NCI-H187 (cell line): ENCODE measurements at regions not wholly inside any gene's neighbourhood (a gene's known extent, or its start where the extent isn't known, plus 50 kb on each side); places are given as distances from the start of the nearest gene placed in this dataset.

Experiments
- DNase-seq, 2 experiments: peaks; one replicate each; lab custom pipeline; 2025; lab: John Stamatoyannopoulos, UW

- DNase-seq: no peak
Measured at GRCh38 chr11:39144351-39145130, 2314.9 kb downstream of the LRRC4C start.

DNA sequence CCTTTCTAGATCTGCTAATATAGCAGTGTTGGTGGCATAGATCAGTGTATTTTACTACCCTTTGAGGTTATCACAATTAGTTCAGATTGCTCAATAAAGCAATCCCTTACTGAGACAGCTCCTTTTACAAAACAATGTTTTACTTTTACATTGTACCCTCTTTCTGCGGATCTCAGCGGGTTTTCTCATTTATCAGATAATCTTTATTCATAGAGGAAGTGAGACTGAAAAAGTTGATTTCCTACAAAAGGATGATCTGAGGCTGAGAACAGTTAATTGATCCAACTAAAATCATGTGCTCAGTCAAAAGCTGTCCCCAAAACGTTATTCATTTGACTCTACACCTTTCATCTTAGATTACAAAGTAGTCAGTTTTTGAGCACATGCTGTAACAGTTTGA is 2319.9 kb downstream of the LRRC4C start:
- DNase-seq: no peak

DNA sequence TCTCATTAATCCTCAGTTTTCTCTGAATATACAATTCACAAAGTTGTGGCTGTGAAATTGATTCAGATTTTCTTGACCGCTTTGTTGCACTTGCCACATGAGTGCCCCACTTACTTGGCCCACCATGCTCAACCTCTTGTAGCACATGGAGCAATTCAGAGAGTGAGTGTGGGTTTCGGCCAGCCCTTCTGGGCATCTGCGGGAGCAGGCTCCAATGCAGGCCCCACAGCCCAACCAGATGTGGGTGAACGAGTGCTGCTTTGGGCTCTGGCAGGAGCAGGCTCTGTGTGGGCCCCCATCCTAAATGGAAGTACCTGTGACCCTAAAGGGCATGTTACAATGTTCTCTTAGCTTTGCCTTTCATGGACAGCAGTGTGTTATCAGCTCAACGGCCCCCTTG is 2338.6 kb downstream of the LRRC4C start:
- DNase-seq: no peak

GRCh38 chr11:39113606-39114005 is 2345.8 kb downstream of the LRRC4C start:
- DNase-seq: no peak

GRCh38 chr11:39102236-39102635 is 2357.2 kb downstream of the LRRC4C start:
- DNase-seq: no peak

DNA sequence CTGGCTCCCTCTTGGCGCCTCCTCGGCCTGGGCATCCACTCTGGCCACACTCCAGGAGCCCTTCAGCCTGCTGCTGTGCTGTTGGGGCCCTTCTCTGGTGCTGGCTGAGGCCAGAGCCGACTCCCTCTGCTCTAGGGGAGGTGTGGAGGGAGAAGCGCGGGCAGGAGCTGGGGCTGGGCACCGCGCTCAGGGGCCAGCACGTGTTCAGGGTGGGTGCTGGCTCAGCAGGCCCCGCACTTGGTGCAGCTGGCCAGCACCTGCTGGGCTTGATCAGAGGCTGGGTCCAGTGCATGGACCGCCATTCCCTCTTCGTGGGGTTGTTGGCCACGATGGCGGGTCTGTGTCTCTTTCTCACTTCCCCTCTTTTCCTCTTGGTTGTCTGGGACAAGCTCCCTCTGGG is 2381.0 kb downstream of the LRRC4C start:
- DNase-seq: no peak

GRCh38 chr11:39037611-39038010 is 2421.8 kb downstream of the LRRC4C start:
- DNase-seq: no peak

- DNase-seq: no peak
Measured at GRCh38 chr11:39036021-39036420, 2423.4 kb downstream of the LRRC4C start.

GRCh38 chr11:39021539-39021938 is 2423.5 kb upstream of the RAG2 start:
- DNase-seq: no peak

DNA sequence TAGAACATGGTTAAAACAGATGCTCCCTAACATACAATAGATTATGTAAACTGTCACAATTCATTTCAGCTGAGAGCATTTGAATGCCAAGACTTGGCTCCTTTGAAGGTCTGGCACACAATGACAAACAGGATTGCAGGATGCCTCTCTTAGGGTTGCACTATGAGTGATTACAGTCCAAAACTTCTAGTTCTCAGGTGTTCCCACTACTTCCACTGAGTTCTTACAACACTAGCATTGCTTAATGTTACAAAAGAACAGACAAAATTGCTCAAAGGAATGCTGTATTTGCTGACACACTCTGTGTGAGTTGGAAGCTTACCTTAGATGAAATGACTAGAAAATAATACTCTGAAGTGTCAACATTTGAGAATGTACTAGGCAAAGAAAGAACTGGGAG is 2413.8 kb upstream of the RAG2 start:
- no peak for DNase-seq

DNA sequence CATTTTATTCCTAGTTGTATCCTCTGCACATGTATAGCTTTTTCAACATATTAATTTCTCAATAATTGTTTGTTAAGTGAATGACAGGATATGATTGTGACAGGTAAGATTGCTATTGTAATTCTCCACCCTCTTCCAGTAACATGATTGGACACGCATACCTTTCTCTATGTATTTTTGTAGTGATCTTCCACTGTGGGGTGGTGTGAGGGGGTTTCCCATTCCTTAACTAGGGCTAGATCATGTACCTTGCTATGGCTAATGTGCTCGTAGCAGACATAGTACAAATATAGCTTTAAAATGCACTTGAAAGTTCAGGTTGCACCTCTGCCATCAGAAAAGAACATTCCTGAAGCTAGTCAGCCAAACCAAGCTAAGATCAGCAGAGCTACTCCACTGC is 2392.8 kb upstream of the RAG2 start:
- DNase-seq: no peak

GRCh38 chr11:38990139-38990538 is 2392.1 kb upstream of the RAG2 start:
- no peak for DNase-seq

DNA sequence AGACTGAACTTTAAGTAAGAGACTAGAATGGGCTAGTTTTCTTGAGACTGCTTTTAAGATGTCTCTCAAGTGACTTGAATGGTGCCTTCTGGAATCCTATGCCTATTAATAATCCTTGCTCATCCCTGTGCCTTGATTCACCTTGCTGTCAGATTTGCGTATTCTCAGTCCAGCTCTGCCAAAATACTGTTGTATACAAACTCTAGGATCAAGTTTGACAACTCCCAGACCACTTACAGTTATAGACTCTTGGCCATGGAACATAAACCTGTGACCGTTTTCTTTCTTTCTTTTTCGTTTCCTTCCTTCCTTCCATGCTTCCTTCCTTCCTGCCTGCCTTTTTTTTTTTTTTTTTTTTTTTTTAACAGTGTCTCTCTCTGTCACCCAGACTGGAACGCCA is 2390.9 kb upstream of the RAG2 start:
- no peak for DNase-seq

DNA sequence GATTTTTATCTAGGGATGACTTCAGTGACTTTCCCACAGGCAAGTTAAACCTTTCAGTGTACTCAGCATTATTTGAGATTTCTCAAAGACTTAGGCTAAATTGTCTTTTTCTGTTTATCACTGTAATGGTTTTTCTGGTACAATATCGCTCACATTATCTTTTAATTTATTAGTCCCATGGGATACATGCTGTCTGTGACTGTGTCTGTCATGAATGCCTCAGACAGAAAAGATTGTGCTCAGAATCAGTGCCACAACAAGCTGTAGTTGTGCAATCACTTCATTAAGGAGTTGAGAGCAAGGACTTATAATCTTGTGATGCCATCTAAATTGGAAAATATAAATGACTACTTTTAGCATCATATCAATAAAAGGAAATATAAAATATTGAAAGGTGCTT is 2374.2 kb upstream of the RAG2 start:
- DNase-seq: no peak

DNA sequence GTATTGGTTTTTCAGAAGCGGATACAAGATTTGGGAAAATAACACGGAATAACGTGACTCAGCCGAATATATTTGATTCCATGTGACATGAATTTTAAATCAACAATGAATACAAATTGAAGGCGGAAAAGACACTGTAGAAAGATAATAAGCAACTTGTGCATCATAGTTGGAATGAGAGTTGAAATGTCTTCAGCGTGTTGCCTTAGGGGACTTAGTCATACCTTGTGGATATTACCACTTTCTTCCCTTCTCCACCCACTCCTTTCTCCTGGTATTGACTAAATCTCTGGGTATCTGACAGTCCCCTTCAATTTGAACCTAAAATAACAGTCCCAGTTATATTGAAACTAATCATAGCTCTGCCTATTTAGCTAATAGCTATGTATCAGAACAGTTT is 2373.1 kb upstream of the RAG2 start:
- no peak for DNase-seq

DNA sequence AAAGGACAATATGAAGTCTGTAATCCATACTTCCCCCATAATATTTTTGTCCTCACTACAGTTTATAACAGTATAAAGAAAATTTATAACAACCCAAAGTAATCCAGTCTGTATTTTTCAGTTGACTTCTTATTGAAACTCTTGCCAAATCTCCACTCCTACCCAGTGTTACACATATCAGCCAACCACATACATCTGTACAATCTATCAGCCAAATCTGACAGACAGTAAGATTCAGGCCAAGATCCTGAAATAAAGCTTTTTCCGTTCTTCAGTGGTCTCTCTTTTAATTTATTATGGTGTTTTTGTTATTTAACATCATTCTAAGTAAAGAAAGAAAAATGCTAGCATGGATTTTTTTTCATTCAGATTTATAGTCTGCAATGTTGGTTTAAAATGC is 2370.9 kb upstream of the RAG2 start:
- DNase-seq: no peak

DNA sequence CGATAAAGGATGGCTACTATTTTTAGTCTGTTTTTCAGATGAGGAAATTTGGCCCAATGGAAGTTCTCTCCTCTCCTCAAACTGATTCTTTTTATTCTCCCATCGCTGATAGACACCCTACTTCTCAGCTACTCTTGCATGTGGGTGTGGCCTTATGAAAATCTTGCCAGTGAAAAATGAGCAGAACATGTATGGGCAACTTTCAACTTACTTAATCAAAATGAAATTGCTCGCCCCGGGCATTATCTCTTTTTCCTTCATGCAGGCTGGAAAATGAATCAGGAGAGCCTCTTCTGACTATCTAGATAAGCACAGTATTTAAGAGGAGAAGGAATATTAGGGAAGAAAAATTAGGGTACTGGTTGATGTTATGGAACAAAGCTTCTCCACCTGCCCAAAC is 2354.7 kb upstream of the RAG2 start:
- DNase-seq: no peak

GRCh38 chr11:38950867-38951266 is 2352.8 kb upstream of the RAG2 start:
- no peak for DNase-seq

DNA sequence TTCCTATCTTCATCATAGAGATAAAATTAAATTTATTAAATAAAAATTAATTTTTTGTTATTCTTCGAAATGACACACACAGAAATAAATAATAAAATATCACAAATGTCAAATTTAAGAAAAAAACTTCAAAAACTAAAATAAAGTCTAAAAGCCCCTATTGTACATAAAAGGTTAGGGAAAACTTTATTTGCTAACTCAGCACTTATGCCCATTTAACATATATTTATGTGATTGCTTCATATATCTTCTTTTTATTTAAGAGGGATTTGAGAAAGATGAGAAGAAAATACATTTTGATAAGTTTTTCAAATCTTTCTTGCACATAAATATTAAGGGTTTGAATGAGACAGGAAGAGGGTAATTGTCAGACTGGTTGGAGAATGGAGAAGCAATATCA is 2350.4 kb upstream of the RAG2 start:
- DNase-seq: no peak

GRCh38 chr11:38937709-38938108 is 2339.7 kb upstream of the RAG2 start:
- DNase-seq: no peak

GRCh38 chr11:38935941-38936340 is 2337.9 kb upstream of the RAG2 start:
- DNase-seq: no peak

GRCh38 chr11:38927993-38928392 is 2330.0 kb upstream of the RAG2 start:
- DNase-seq: no peak

- no peak for DNase-seq
Measured at GRCh38 chr11:38924644-38925043, 2326.6 kb upstream of the RAG2 start.

DNA sequence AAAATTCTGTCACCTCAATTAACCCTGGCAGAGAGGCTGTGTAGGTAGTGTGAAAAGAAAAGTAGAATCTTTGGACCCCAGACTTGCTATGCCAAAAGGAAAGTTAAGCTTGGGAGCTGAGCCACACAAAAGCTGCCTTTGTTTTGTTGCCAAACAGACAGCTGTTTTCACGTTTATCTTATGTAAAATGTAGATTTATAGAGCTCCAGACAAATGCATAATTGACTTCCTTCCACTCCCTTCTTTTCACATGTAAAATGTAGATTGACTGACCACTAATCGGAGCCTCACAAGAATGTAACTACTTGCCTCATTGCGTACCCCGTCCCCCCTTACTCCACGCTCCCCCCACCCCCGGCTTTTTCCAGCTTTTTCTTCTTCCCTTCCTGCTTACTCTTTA is 2302.2 kb upstream of the RAG2 start:
- no peak for DNase-seq
